ENCODE measurements at regions not wholly inside any gene's neighbourhood (a gene's known extent, or its start where the extent isn't known, plus 50 kb on each side); places are given as distances from the start of the nearest gene placed in this dataset.
A peak's percentile ranks its signal among the peaks of the same experiment; 100 is the strongest.
"Not testable (repeated sequence)": the region's sequence is repeated elsewhere in the genome, so short reads cannot be mapped to it uniquely, and the experiment has no call there.

GRCh38 chr19:37303591-37304171, 67.2 kb upstream of the ZNF527 start:
- DNase-seq (ENCODE audit: low read depth), result no peak

GRCh38 chr19:37304190-37304883, 66.6 kb upstream of the ZNF527 start:
- DNase-seq (ENCODE audit: low read depth), result no peak

- no peak for DNase-seq (ENCODE audit: low read depth)
Observed at GRCh38 chr19:37304884-37305255, 66.0 kb upstream of the ZNF527 start.

GRCh38 chr19:37306383-37306963, 64.4 kb upstream of the ZNF527 start:
- no peak for DNase-seq (ENCODE audit: low read depth)

- DNase-seq (ENCODE audit: low read depth), result no peak
Observed at GRCh38 chr19:37309834-37310575, 60.9 kb upstream of the ZNF527 start.

GRCh38 chr19:37312531-37313334, 58.2 kb upstream of the ZNF527 start:
- DNase-seq (ENCODE audit: low read depth), result peak; percentile 39

- DNase-seq (ENCODE audit: low read depth), result no peak
Observed at GRCh38 chr19:37313335-37313627, 57.6 kb upstream of the ZNF527 start.

GRCh38 chr19:37317403-37318209, 53.3 kb upstream of the ZNF527 start:
- DNase-seq (ENCODE audit: low read depth), result peak; percentile 90

- DNase-seq (ENCODE audit: low read depth), result not testable (repeated sequence)
Observed at GRCh38 chr19:37320988-37321387, 49.9 kb upstream of the ZNF527 start.
